ENCODE measurements at regions not wholly inside any gene's neighbourhood (a gene's known extent, or its start where the extent isn't known, plus 50 kb on each side); places are given as distances from the start of the nearest gene placed in this dataset.
"Not testable (repeated sequence)": the region's sequence is repeated elsewhere in the genome, so short reads cannot be mapped to it uniquely, and the experiment has no call there.

- DNase-seq, result no peak
These were observed 1141.1 kb upstream of the ACO1 start for GRCh38 chr9:31243386-31243785.

GRCh38 chr9:31248156-31248555, 1136.3 kb upstream of the ACO1 start:
- DNase-seq, result no peak

- DNase-seq, result no peak
These were observed 1133.1 kb upstream of the ACO1 start for GRCh38 chr9:31251386-31251785.

GRCh38 chr9:31253800-31254762, 1130.4 kb upstream of the ACO1 start:
- DNase-seq, result no peak

- DNase-seq, result no peak
These were observed 1129.2 kb upstream of the ACO1 start for GRCh38 chr9:31255211-31255610.

GRCh38 chr9:31259824-31260223, 1124.6 kb upstream of the ACO1 start:
- no peak for DNase-seq

- DNase-seq, result peak; percentile 19
These were observed 1111.8 kb upstream of the ACO1 start for GRCh38 chr9:31272456-31273295.

- DNase-seq, result no peak
These were observed 1109.0 kb upstream of the ACO1 start for GRCh38 chr9:31275419-31275818.

- DNase-seq, result no peak
These were observed 1093.7 kb upstream of the ACO1 start for GRCh38 chr9:31290731-31291130.

- no peak for DNase-seq
These were observed 1081.6 kb upstream of the ACO1 start for GRCh38 chr9:31302620-31303418.

GRCh38 chr9:31304576-31304975, 1079.9 kb upstream of the ACO1 start:
- DNase-seq, result no peak

- DNase-seq, result no peak
These were observed 1070.2 kb upstream of the ACO1 start for GRCh38 chr9:31314241-31314640.

- DNase-seq, result no peak
These were observed 1063.9 kb upstream of the ACO1 start for GRCh38 chr9:31320494-31320893.

GRCh38 chr9:31321256-31321655, 1063.2 kb upstream of the ACO1 start:
- DNase-seq, result no peak

- no peak for DNase-seq
These were observed 1062.8 kb upstream of the ACO1 start for GRCh38 chr9:31321686-31322085.

GRCh38 chr9:31323726-31324444, 1060.6 kb upstream of the ACO1 start:
- no peak for DNase-seq

- DNase-seq, result no peak
These were observed 1058.7 kb upstream of the ACO1 start for GRCh38 chr9:31325778-31326177.

GRCh38 chr9:31326883-31327282, 1057.6 kb upstream of the ACO1 start:
- not testable (repeated sequence) for DNase-seq

GRCh38 chr9:31334837-31335528, 1049.5 kb upstream of the ACO1 start:
- no peak for DNase-seq

GRCh38 chr9:31335529-31336234, 1048.8 kb upstream of the ACO1 start:
- DNase-seq, result no peak

GRCh38 chr9:31336386-31336785, 1048.1 kb upstream of the ACO1 start:
- DNase-seq, result no peak
